HG03558 (cell line): ENCODE measurements at regions not wholly inside any gene's neighbourhood (a gene's known extent, or its start where the extent isn't known, plus 50 kb on each side); places are given as distances from the start of the nearest gene placed in this dataset.

Source experiments
- ATAC-seq: cut with Tn5 transposase; IDR thresholded peaks from one replicate; pipeline ENCODE4 v1.9.1; 2021; ENCODE audit warnings: moderate number of reproducible peaks; ENCODE audit not compliant: unreplicated experiment; ENCODE audit errors: extremely low read depth

GRCh38 chr9:119577881-119578280 lies 208.6 kb upstream of the BRINP1 start:
- no peak for ATAC-seq

GRCh38 chr9:119559986-119560385 lies 190.8 kb upstream of the BRINP1 start:
- no peak for ATAC-seq

GRCh38 chr9:119559056-119559455 lies 189.8 kb upstream of the BRINP1 start:
- ATAC-seq, result no peak

- peak; percentile 93 for ATAC-seq
Observed at GRCh38 chr9:119556129-119556875, 187.1 kb upstream of the BRINP1 start.

- no peak for ATAC-seq
Observed at GRCh38 chr9:119544492-119544891, 175.3 kb upstream of the BRINP1 start.

- no peak for ATAC-seq
Observed at GRCh38 chr9:119537138-119537537, 167.9 kb upstream of the BRINP1 start.

- no peak for ATAC-seq
Observed at GRCh38 chr9:119533504-119533903, 164.3 kb upstream of the BRINP1 start.

GRCh38 chr9:119526698-119527097 lies 157.5 kb upstream of the BRINP1 start:
- no peak for ATAC-seq

GRCh38 chr9:119523508-119523907 lies 154.3 kb upstream of the BRINP1 start:
- no peak for ATAC-seq

GRCh38 chr9:119522381-119522780 lies 153.1 kb upstream of the BRINP1 start:
- no peak for ATAC-seq

- ATAC-seq, result no peak
Observed at GRCh38 chr9:119509291-119509905, 140.2 kb upstream of the BRINP1 start.

GRCh38 chr9:119501374-119501773 lies 132.1 kb upstream of the BRINP1 start:
- no peak for ATAC-seq

- ATAC-seq, result no peak
Observed at GRCh38 chr9:119500072-119500771, 131.0 kb upstream of the BRINP1 start.

GRCh38 chr9:119487118-119487827 lies 118.0 kb upstream of the BRINP1 start:
- ATAC-seq, result no peak

- ATAC-seq, result no peak
Observed at GRCh38 chr9:119483153-119483552, 113.9 kb upstream of the BRINP1 start.

GRCh38 chr9:119477197-119477596 lies 108.0 kb upstream of the BRINP1 start:
- ATAC-seq, result no peak

GRCh38 chr9:119458068-119458467 lies 88.8 kb upstream of the BRINP1 start:
- no peak for ATAC-seq

GRCh38 chr9:119453980-119454379 lies 84.7 kb upstream of the BRINP1 start:
- no peak for ATAC-seq

GRCh38 chr9:119453490-119453911 lies 84.3 kb upstream of the BRINP1 start:
- ATAC-seq, result no peak

GRCh38 chr9:119451426-119451825 lies 82.2 kb upstream of the BRINP1 start:
- no peak for ATAC-seq

- no peak for ATAC-seq
Observed at GRCh38 chr9:119443179-119443578, 73.9 kb upstream of the BRINP1 start.
